ENCODE measurements at regions not wholly inside any gene's neighbourhood (a gene's known extent, or its start where the extent isn't known, plus 50 kb on each side); places are given as distances from the start of the nearest gene placed in this dataset.

DNA sequence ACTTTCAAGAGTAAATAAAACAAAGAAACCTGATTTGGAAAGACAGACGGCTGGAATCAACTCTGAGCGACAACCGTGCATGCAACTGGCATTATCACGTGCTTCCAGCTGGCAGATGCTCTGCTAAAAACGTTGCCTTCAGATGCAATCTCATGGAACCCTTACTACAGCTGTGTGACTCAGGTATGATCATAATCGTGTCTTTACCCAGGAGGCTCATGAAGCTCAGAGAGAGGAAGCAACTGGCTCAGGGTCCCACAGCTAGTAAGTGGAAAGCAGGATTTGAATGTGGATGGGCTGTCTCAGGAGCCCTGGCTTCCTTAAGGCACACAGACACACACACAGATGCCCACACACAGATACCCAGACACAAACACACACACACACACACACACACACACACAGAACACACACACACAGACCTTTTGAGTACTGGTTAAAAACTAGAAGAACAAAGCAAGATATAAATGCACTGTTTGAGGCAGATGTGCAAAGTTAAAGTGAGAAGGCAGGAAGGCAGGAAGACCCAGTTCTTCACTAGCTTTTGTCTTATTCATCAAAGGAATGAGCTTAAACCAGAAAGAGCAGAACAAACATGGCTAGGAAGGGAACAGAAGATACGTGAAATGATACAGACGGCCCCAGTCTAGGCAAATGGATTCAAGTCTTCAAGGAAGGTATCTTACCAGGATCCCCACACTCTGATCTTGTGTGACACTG, 275.2 kb downstream of the MAF start:
- TF ChIP-seq EZH2phosphoT487 (IDR thresholded peaks at IDR 0.05; ENCODE audit: low read length) = no peak
- TF ChIP-seq, protein P1, sequence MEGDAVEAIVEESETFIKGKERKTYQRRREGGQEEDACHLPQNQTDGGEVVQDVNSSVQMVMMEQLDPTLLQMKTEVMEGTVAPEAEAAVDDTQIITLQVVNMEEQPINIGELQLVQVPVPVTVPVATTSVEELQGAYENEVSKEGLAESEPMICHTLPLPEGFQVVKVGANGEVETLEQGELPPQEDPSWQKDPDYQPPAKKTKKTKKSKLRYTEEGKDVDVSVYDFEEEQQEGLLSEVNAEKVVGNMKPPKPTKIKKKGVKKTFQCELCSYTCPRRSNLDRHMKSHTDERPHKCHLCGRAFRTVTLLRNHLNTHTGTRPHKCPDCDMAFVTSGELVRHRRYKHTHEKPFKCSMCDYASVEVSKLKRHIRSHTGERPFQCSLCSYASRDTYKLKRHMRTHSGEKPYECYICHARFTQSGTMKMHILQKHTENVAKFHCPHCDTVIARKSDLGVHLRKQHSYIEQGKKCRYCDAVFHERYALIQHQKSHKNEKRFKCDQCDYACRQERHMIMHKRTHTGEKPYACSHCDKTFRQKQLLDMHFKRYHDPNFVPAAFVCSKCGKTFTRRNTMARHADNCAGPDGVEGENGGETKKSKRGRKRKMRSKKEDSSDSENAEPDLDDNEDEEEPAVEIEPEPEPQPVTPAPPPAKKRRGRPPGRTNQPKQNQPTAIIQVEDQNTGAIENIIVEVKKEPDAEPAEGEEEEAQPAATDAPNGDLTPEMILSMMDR (IDR thresholded peaks at IDR 0.05; ENCODE audit: low read length) = no peak

Data from MM.1S (cell line).